Stomach (tissue), 4 donors: ENCODE measurements at regions not wholly inside any gene's neighbourhood (a gene's known extent, or its start where the extent isn't known, plus 50 kb on each side); places are given as distances from the start of the nearest gene placed in this dataset.

Experiments
- POLR2AphosphoS5 ChIP-seq, 3 donors: sonication (generic); formaldehyde crosslinking; IDR thresholded peaks; one replicate each; pipeline ENCODE4 v1.6.1; 2016; ENCODE audit warnings: antibody characterized with exemption in 3 of 3
- TF ChIP-seq, protein P1 (sequence below), 7 experiments: fragments of 450-650 bp in 4 of 7; fragments of 200-600 bp in 3 of 7; sonication (generic) in 3 of 7; IDR thresholded peaks; one replicate each; pipeline ENCODE4 v1.5.1; 2016 to 2019; ENCODE audit warnings: antibody characterized with exemption in 7 of 7, control low read depth in 2 of 7, mild to moderate bottlenecking in 1 of 7

- TF ChIP-seq POLR2AphosphoS5 (IDR thresholded peaks at IDR 0.05) = no peak
- TF ChIP-seq, protein P1, sequence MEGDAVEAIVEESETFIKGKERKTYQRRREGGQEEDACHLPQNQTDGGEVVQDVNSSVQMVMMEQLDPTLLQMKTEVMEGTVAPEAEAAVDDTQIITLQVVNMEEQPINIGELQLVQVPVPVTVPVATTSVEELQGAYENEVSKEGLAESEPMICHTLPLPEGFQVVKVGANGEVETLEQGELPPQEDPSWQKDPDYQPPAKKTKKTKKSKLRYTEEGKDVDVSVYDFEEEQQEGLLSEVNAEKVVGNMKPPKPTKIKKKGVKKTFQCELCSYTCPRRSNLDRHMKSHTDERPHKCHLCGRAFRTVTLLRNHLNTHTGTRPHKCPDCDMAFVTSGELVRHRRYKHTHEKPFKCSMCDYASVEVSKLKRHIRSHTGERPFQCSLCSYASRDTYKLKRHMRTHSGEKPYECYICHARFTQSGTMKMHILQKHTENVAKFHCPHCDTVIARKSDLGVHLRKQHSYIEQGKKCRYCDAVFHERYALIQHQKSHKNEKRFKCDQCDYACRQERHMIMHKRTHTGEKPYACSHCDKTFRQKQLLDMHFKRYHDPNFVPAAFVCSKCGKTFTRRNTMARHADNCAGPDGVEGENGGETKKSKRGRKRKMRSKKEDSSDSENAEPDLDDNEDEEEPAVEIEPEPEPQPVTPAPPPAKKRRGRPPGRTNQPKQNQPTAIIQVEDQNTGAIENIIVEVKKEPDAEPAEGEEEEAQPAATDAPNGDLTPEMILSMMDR (IDR thresholded peaks at IDR 0.05) = no peak
Observed at GRCh38 chr17:73698966-73699365, 54.7 kb upstream of the SDK2 start.
